ENCODE measurements at regions not wholly inside any gene's neighbourhood (a gene's known extent, or its start where the extent isn't known, plus 50 kb on each side); places are given as distances from the start of the nearest gene placed in this dataset.

DNA sequence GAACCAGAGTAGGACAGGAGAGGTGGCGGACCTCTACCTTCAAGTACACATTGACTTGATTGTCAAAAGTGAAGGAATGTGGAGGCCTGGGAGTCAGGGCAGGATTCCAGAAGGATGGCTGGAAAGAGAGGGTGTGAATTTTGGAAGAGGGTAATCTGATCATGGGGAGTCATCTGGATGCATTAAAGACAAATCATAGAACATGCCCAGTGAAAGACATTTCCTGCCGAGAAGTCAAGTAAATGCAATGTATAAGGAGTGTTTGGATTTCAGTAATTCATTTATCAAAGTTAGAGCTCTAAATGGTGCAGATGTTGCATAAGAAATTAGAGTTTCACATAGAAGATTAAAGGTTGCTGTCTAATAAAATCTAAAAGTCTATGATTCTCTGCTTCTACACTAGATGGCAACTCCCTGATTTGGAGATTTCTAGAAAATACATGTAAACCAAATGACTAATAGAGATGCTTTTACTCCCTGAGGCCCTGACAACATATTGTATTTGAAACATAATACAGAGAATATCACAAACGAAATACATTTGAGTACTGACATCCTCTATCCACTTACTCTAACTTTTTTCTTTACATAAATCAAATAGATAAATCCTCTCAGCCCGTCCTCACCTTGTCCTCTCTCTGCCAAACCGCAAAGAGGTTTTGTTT lies 91.3 kb downstream of the KCNA5 start:
- DNase-seq (ENCODE audit: insufficient read length, low spot score, missing footprints) = no peak
- H3K27me3 ChIP-seq (ENCODE audit: insufficient read depth, low read length) = no peaks in the 10 kb centered on the region
- no peaks in the 10 kb centered on the region for H3K79me2 ChIP-seq (ENCODE audit: insufficient read depth, low read length)
- H3K4me2 ChIP-seq (ENCODE audit: insufficient read depth, low read length) = no peak overlapping the region
- TF ChIP-seq, protein P1, sequence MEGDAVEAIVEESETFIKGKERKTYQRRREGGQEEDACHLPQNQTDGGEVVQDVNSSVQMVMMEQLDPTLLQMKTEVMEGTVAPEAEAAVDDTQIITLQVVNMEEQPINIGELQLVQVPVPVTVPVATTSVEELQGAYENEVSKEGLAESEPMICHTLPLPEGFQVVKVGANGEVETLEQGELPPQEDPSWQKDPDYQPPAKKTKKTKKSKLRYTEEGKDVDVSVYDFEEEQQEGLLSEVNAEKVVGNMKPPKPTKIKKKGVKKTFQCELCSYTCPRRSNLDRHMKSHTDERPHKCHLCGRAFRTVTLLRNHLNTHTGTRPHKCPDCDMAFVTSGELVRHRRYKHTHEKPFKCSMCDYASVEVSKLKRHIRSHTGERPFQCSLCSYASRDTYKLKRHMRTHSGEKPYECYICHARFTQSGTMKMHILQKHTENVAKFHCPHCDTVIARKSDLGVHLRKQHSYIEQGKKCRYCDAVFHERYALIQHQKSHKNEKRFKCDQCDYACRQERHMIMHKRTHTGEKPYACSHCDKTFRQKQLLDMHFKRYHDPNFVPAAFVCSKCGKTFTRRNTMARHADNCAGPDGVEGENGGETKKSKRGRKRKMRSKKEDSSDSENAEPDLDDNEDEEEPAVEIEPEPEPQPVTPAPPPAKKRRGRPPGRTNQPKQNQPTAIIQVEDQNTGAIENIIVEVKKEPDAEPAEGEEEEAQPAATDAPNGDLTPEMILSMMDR (IDR thresholded peaks at IDR 0.05; ENCODE audit: extremely low read depth, low read depth, low read length) = no peak
- H3K36me3 ChIP-seq (ENCODE audit: insufficient read depth, low read length) = no peaks in the 10 kb centered on the region
- no peak overlapping the region for H2AFZ ChIP-seq (ENCODE audit: low read length)
- no peaks in the 10 kb centered on the region for H4K20me1 ChIP-seq (ENCODE audit: insufficient read depth, low read length)
- no peaks in the 10 kb centered on the region for H3K9me3 ChIP-seq (ENCODE audit: low read depth, low read length)
- H3K4me1 ChIP-seq (ENCODE audit: insufficient read depth, low read length) = no peaks in the 10 kb centered on the region
- no peak overlapping the region for H3K27ac ChIP-seq (ENCODE audit: low read depth, low read length)
- H3K4me3 ChIP-seq (ENCODE audit: insufficient read depth, low read length) = no peak overlapping the region

DNA sequence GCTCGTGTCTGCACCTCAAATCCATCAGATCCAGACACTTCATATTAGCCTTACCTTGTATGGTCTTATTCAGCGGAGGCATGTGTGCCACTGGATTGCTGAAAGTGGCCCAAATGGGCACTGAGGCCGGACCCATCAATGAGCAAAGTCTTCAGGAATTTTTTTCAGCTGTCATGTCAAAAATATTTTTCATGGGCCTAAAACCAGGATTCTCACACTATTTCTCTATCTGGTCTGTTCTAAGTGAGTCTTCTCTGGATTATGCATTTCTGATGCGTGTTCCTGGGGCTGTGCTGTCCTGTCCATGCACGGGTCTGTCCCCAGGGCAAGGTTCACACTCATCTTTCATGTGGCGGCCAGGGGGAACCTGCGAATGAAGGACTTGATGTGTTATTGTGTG lies 94.6 kb downstream of the KCNA5 start:
- Histone ChIP-seq H3K4me2 (ENCODE audit: insufficient read depth, low read length) (no peak overlapping the region), H3K4me1 (ENCODE audit: insufficient read depth, low read length) (no peaks in the 10 kb centered on the region), H3K4me3 (ENCODE audit: insufficient read depth, low read length) (no peak overlapping the region), H4K20me1 (ENCODE audit: insufficient read depth, low read length) (no peaks in the 10 kb centered on the region), H3K79me2 (ENCODE audit: insufficient read depth, low read length) (no peaks in the 10 kb centered on the region), H2AFZ (ENCODE audit: low read length) (no peak overlapping the region), H3K9me3 (ENCODE audit: low read depth, low read length) (no peaks in the 10 kb centered on the region), H3K27ac (ENCODE audit: low read depth, low read length) (no peak overlapping the region), H3K36me3 (ENCODE audit: insufficient read depth, low read length) (no peaks in the 10 kb centered on the region), H3K27me3 (ENCODE audit: insufficient read depth, low read length) (no peaks in the 10 kb centered on the region)
- no peak for DNase-seq (ENCODE audit: insufficient read length, low spot score, missing footprints)
- TF ChIP-seq, protein P1 (IDR thresholded peaks at IDR 0.05; ENCODE audit: extremely low read depth, low read depth, low read length) = no peak

DNA sequence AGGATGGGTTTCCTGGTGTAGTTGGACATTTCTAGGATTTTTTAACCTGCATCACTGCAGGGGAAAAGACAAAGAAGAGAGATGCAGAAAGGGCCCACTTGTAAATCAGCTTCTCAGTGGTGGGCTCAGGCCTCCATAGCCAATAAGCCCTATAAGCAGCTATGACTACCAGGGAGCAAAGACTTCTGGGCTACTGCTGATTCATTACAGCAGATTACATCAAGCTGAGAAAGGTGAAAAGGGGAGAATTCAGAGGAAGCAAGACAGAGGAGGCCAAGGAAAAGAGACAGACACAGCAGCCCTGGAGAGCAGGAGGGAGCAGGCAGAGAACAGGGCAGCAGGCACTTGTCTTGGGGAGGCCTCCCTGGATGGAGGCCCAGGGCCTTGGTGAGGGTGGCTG lies 95.2 kb downstream of the KCNA5 start:
- no peaks in the 10 kb centered on the region for H4K20me1 ChIP-seq (ENCODE audit: insufficient read depth, low read length)
- H3K4me2 ChIP-seq (ENCODE audit: insufficient read depth, low read length) = no peak overlapping the region
- H3K9me3 ChIP-seq (ENCODE audit: low read depth, low read length) = no peaks in the 10 kb centered on the region
- H3K79me2 ChIP-seq (ENCODE audit: insufficient read depth, low read length) = no peaks in the 10 kb centered on the region
- H3K36me3 ChIP-seq (ENCODE audit: insufficient read depth, low read length) = no peaks in the 10 kb centered on the region
- TF ChIP-seq, protein P1 (IDR thresholded peaks at IDR 0.05; ENCODE audit: extremely low read depth, low read depth, low read length) = no peak
- no peaks in the 10 kb centered on the region for H3K27me3 ChIP-seq (ENCODE audit: insufficient read depth, low read length)
- DNase-seq (ENCODE audit: insufficient read length, low spot score, missing footprints) = no peak
- no peak overlapping the region for H3K4me3 ChIP-seq (ENCODE audit: insufficient read depth, low read length)
- no peak overlapping the region for H3K27ac ChIP-seq (ENCODE audit: low read depth, low read length)
- H2AFZ ChIP-seq (ENCODE audit: low read length) = no peak overlapping the region
- no peaks in the 10 kb centered on the region for H3K4me1 ChIP-seq (ENCODE audit: insufficient read depth, low read length)

DNA sequence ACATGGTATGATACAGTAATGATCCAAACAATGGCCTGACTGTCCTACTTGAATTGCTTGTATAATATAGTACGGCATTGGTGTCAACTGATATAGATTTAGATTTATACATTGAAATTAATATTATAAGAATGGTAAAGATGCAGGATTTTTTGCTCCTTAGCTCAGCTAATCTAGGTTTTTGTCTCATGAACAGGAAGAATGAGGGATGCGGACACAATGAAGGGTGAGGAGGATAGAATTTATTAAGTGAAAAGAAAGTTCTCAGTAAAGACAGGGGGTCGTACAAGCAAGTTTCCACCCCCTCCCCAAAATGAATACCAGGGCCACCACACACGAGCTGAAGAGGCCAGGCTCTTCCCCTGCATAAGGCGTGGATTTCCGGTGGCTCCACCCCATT lies 96.1 kb downstream of the KCNA5 start:
- H3K27me3 ChIP-seq (ENCODE audit: insufficient read depth, low read length) = no peaks in the 10 kb centered on the region
- H3K4me3 ChIP-seq (ENCODE audit: insufficient read depth, low read length) = no peak overlapping the region
- H2AFZ ChIP-seq (ENCODE audit: low read length) = no peak overlapping the region

More for the DNA sequence above, 96.1 kb downstream of the KCNA5 start:
- no peaks in the 10 kb centered on the region for H3K36me3 ChIP-seq (ENCODE audit: insufficient read depth, low read length)
- no peaks in the 10 kb centered on the region for H3K9me3 ChIP-seq (ENCODE audit: low read depth, low read length)
- H4K20me1 ChIP-seq (ENCODE audit: insufficient read depth, low read length) = no peaks in the 10 kb centered on the region
- no peaks in the 10 kb centered on the region for H3K79me2 ChIP-seq (ENCODE audit: insufficient read depth, low read length)
- H3K4me2 ChIP-seq (ENCODE audit: insufficient read depth, low read length) = no peak overlapping the region
- TF ChIP-seq, protein P1 (IDR thresholded peaks at IDR 0.05; ENCODE audit: extremely low read depth, low read depth, low read length) = no peak
- H3K4me1 ChIP-seq (ENCODE audit: insufficient read depth, low read length) = no peaks in the 10 kb centered on the region
- DNase-seq (ENCODE audit: insufficient read length, low spot score, missing footprints) = no peak
- no peak overlapping the region for H3K27ac ChIP-seq (ENCODE audit: low read depth, low read length)

All from osteoblast (primary cell).